HG03469 (cell line): ENCODE measurements at regions not wholly inside any gene's neighbourhood (a gene's known extent, or its start where the extent isn't known, plus 50 kb on each side); places are given as distances from the start of the nearest gene placed in this dataset.
"Not testable (repeated sequence)": the region's sequence is repeated elsewhere in the genome, so short reads cannot be mapped to it uniquely, and the experiment has no call there.

Source experiments
- ATAC-seq: cut with Tn5 transposase; IDR thresholded peaks from one replicate; pipeline ENCODE4 v1.9.1; 2021; ENCODE audit warnings: mild to moderate bottlenecking, moderate library complexity, moderate number of reproducible peaks; ENCODE audit not compliant: unreplicated experiment

DNA sequence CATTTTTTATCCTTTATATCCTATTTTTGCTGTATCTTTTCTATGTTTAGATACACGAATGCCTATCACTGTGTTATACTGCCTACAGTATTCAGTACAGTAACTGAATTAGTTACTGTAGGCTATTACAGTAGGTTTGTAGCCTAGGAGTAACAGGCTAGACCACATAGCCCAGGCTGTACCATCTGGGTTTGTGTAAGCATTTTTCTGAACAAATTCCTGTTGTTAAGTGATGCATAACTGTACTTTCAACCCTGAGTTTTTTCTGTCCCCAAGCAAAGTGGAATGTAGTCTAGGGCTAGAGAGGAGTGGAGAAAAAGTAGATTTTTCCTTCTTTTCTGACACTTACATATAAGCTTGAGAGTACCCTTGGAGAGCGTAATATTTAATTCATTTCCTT lies 282.1 kb downstream of the HS3ST3B1 start:
- no peak for ATAC-seq

DNA sequence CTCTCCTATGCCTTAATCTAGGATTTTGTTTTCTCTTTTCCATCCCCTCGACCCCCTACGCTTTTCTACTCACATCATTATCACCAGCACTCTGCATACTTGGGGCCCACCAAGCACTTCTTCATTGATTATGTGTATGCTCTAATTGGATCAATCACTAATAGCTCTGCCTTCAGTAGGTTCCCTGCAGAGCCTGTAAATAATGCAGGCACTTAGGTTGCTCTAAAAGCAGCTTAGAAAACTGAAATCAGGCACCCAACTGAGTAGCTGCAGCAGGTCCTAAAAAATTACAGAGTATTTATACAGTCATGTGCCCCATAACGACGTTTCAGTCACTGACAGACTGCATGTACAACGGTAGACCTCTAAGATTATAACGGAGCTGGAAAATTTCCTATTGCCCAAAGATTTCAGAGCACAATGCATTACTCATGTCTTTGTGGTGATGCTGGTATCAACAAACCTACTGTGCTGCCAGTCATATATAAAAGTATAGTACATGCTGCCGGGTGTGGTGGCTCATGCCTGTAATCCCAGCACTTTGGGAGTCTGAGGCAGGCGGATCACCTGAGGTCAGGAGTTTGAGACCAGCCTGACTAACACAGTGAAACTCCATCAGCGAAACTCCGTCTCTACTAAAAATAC lies 280.4 kb downstream of the HS3ST3B1 start:
- ATAC-seq: no peak

DNA sequence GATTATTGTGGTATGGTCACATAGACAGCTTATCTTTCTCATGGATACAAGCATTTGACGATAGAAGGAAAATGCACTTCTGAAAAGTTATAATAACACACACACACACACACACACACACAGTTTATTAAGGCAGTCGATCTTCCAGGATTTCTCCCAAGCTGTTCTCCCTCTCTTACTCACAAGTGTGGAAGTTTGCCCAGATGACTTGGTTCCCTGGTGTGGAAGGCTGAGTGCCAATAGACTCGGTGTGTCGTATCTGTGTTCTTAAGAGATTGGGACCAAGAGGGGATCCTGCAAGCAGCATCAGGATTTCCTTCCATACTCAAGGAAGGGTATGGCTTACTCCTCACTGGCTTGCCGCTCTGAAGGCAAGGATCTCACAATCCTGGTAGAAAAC lies 279.6 kb downstream of the HS3ST3B1 start:
- ATAC-seq: no peak

DNA sequence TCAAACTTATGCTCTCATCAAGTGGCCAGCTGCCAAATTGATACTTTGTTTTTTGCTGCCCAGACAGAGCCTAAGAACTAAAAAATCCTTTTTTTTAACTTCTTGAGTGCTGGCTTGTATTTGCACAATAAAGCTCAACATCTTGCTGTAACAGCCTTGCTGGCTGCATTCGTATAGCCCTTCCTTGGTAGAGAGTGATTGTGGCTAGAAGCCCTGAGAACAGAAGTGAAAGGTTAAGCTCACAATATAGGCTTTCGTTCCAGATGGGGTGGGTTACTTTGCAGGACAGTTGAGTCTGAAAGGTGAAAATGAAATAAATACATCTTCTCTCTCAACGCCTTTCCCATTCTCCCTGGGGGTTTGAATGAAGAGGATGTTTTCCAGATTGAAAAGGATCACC lies 278.8 kb downstream of the HS3ST3B1 start:
- no peak for ATAC-seq

DNA sequence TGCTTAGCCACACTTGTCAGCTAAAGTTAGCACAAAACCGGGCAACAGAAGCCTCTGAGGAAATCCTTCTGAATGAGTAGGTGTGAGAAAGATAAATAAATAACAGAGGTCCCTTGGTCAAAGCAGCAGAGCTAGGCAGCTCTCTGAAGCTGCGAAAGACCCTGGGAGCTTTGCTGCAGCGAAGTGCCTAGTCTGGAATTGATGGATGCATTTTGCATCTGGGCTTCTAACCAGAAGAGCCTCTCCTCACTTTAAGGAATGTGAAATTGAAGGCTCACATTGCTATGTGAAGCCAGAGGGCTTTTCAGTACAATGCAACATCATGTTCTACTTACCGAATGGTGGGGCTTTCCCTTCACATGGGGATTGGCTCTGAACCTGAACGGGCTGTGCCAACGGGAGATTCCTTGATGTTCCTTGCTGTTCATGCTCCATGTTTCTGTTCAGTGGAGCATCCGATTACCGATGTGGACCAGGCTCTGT lies 274.6 kb downstream of the HS3ST3B1 start:
- no peak for ATAC-seq

DNA sequence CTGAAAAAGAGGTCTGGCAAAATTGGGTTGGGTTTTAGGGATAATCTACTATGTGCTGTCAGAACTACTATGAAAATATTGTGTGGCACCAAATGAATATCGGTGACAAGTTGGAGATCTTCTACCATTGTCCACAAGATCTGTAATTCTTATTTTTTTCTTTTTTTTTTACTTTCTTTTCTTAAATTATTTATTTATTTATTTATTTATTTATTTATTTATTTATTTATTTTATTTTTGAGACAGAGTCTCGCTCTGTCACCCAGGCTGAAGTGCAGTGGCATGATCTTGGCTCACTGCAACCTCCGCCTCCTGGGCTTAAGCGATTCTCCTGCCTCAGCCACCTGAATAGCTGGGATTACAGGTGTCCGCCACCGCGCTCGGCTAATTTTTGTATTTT lies 259.4 kb downstream of the HS3ST3B1 start:
- ATAC-seq: not testable (repeated sequence)

DNA sequence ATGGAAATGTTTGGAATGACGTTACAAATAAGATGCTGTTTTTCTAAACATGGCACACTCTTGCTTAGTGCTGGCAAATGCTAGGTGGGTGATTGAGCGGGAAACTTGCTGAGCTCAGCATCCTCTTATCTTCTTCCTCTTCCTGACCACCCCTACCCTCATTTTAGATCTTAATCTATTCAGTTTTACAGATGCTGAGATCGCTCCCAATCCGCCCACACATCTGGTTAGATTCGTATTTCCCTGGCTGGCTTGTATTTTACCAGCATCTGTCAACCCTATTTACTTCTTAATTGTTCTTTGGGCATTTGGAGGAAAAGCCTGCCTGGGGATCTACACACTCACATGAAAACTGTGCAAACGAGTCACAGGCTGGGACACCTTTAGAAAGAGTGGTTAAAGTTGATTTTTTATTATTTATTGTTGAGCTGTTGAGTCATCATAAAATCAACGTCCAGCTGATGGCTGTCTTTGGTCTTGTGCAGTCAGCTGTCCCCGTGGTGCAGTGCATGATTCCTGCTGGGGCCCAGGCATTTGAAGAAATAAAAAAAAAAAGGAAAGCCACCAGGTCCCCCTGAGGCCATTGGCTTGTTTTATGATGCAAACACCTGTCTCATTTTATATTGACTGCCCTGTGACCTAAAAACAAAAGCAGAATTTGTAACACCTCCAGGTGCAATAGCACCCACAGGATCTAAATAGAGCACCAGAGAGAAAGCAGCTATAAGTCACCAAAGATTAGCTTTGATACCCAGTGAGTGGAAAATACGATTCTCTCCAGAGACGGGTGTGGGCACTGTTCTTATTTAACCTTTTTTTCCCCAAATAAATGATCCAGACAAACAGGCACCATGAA lies 258.6 kb downstream of the HS3ST3B1 start:
- ATAC-seq: no peak

DNA sequence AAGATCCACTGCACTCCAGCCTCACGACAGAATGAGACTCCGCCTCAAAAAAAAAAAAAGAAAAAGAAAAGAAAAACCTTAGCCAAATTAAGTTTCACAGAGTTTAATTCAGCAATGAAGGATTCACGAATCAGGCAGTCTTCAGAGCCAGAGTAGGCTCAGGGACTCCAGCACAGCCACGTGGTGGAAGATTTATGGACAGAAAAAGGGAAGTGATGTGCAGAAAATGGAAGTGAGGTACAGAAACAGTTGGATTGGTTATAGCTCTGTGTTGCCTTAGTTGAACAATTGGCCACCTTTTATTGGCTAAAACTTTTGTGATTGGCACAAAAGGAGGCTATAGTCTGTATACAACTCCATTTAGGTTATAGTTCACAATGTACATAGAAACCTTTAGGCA lies 256.6 kb downstream of the HS3ST3B1 start:
- ATAC-seq: no peak

DNA sequence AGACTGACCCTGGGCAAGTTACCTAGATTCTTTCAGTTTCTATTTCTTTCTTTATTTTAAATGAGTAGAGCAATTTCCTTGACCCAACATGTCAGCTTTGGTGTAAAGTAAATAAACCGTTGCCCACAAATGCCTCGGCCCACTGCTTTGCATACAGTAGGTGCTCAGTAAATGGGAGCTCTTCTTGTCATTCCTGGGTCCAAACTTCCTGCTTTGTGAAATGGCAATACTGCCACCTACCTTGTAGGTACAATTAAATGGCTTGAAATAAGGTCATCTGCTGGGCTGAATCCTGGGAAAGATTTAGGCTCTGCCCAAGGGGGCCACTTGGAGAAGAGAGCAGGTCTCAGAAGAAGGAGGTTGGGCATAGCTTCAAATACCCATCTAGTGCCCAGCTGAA lies 253.0 kb downstream of the HS3ST3B1 start:
- no peak for ATAC-seq

DNA sequence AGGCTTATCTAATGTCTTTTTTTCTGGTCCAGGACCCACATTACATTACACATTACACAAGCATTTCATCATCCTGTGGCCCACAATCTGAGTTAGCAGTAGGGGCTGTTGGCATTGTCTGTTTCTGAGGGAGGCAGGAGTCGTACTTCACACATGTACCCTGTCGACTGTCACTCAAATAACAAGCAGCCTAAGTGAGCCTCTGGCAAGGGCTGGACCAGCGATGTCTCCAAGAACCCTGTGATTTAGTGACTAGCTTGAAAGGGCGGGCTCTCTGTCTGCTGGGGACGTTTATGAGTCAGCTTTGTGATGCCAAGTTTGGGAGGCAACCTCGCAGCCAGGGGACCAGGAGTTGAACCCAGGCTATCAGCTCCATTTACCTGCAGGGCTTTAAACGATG lies 251.4 kb downstream of the HS3ST3B1 start:
- no peak for ATAC-seq

DNA sequence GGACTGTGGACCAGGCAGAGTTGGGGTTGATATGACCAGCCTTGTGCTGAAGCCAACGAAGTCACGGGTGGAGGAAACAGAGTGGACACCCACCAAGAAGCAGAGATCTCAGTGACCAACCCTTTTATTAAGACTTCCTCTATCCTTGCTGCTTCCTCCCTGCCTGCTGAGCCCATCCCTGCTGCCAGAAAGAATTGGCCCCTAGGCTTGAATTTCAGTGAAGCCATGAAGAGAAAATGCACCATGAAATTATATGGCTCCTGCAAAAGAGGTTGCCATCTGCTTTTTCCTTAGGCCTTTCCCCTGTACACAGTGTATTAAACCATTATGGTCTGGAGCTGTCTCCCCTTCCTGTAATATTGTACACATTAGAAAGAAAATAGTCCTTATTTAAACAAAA lies 246.7 kb downstream of the HS3ST3B1 start:
- no peak for ATAC-seq

DNA sequence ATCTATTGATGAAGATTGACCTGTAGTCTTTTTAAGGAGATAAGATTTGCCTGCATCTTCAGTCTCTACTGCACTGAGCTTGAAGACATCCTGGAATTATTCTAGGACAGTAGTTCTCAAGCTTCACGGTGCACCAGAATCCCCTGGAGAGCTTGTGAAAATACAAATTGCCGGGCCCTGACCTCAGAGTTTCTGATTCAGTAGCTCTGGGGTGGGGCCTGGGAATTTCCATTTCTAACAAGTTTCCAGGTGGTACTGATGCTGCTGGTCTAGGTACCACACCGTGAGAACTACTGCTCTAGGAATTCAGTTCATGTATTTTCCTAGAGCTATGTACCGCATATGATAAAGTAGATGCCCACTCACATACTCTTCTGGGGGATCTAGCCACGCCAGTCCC lies 246.1 kb downstream of the HS3ST3B1 start:
- no peak for ATAC-seq

DNA sequence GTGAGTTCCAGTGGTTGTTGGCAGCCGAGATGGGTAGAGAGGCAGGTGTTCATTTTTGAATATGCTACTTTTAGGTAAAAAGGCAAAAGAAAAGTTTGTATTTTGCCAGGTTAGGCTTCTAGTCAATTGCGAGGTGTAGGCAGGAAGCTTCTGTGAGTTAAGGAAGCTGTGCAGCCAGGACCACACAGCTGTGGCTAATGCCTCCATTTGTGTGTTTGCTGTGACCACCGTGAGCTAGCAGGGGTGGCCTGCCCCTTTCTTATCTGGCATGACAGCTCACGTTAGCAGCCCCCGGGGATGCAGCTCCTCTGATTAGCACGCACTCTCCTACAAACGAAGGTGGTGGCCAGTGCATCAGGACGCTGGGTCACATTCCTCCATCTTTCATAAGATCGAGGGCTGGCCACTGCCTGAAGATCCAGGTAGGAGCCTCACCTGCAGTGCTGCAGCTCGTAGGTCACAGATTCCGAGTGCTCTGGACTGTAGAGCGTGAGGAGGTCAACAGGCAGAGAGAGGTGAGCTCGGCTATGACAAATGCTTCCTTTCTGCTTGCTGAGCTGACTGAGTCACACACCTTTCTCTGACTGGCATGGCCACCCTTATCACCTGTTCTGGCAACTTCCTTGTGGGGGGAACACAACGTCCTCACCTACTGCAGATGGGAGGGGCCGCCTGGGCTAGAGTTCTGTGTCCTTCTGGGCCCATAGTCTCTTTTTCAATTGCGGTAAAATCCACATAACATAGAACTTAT lies 244.4 kb downstream of the HS3ST3B1 start:
- no peak for ATAC-seq

DNA sequence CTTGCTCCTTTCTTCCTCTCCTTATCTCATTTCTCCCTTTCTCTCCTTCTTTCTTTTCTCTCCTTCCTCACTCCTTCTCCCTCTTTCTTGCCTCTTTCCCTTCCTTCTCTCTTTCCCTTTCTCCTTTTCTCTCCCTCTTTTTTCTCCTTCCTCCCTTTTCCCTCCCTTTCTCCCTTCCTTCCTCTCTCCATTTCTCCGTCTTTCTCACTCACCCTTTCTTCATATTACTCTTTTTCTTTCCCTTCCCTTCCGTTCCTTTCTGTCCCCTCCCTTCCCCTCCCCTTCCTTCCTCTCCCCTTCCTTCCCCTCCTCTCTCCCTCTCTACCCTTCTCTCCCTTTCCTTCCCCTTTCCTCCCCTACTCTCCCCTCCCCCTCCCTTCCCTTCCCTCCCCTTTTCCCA lies 240.8 kb downstream of the HS3ST3B1 start:
- no peak for ATAC-seq

DNA sequence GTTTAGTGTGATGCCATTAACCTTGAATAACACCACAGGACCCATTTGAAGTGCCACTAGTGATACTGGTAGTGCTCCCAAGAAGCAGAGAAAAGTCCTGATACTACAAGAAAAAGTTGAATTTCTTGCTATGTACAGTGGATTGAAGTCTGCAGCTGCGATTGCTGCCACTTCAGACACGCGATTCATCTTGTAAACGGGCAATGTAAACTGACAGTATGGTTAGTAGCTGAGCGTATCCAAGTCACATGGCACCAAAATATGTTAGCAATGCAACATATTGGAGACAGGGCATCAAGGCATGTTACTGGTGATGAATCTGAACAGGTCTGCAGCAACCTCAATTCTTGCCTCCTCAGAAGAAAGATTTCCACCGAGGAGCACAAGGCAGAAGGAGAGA lies 238.9 kb downstream of the HS3ST3B1 start:
- ATAC-seq: no peak

DNA sequence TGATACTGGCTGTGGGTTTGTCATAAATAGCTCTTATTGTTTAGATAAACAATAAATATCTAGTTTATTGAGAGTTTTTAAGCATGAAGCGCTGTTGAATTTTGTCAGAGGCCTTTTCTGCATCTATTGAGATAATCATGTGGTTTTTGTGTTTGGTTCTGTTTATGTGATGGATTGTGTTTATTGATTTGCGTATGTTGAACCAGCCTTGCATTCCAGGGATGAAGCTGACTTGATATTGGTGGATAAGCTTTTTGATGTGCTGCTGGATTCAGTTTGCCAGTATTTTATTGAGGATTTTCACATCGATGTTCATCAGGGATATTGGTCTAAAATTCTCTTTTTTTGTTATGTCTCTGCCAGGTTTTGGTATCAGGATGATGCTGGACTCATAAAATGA lies 231.4 kb downstream of the HS3ST3B1 start:
- ATAC-seq: not testable (repeated sequence)

DNA sequence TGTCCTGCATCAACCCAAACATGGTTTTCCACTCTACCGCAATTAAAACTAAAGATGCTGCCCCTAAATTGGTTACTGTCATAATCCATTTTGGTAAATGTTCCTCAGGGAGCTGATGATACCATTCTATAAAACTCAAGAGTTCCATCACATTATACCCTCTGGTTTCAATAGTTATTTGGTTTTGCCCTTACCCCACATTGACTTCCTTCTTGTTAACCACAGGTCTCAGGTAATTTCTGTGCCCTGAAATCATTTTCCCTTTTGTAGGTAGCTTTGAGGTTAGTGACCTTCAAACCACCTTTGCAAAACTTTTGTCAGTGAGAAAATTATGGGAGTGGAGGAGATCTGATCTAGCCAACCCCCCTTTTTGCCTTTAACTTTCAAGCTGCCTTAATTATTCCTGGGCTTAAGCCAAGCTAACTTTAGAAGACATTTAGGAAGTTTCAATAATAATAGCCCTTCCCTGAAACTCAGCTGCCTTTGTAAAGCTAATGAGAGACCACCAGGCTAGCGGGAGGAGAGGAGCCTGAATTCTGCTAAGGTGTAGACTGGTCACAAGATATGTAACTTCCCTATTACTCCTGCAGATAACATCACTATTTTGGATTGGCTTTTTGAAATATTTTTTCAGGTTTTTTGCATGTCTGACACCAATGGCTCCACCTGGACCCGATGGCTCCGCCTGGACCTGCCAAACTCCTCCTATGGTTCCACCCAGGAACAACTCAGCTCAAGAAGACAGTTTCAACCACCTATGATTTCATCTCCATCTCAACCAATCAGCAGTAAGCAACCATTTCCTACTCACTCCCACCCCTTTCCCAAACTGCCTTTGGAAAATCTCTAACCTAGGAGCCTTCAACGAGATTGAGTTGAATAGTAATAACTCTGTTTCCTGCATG lies 224.9 kb downstream of the HS3ST3B1 start:
- no peak for ATAC-seq

DNA sequence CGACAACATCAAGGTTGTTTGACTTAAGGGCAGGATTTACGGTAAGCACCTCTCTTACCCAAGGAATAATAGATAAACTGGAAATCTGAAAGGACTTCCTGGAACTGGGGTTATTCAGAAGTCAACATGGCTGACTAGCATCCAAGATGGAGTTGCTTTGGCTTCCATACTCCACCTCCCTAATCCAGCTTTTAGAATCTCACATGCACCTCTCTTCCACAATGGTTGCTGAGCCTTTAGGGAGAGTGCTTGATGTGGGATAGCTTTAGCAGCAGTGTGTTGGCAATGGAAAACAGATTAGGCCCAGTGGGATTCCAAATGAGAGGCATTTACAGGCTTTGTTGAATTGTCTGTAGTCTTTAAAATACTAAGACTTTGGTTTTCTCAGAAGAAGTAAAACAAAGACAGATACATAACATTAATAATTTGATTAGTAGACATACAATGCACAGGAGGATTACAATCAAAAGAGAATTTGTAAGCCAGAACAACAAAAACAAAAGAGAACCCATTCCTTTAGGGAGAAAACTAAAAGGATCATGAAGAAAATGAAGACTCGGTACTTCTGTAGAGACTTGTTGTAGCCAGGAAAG lies 222.0 kb downstream of the HS3ST3B1 start:
- no peak for ATAC-seq

DNA sequence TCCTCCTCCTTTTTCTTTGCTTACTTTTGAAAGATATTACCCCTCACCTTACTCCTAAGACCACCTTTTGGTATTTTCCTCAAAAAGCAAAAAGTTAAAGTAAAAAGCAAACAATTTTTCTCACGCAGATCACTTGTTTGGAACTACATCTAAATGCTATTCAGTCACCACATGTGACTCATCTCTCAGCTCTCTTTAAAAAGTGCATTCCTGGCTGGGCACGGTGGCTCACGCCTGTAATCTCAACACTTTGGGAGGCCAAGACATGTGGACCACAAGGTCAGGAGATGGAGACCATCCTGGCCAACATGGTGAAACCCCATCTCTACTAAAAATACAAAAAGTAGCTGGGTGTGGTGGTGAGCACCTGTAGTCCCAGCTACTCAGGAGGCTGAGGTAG lies 218.0 kb downstream of the HS3ST3B1 start:
- ATAC-seq: not testable (repeated sequence)

DNA sequence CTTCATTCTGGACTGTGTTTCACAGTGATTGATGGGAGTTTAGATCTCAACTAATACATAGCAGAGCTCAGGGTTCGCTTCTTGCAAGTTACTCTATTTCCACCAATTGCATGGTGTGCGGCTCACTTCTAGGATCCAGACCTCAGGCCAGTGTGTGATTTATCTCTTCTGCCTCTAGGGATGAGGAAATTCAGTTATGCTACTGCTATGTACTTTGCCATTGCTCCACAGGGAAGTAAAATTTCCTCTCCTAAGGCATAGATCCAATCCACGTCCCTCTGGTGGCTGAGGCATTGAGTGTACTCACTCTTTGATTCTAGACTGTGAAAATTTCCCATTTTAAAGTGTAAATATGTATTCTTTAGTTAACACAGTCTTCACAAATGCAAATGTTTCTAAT lies 214.1 kb downstream of the HS3ST3B1 start:
- no peak for ATAC-seq
